Natural killer cell (primary cell): ENCODE measurements at regions not wholly inside any gene's neighbourhood (a gene's known extent, or its start where the extent isn't known, plus 50 kb on each side); places are given as distances from the start of the nearest gene placed in this dataset.

ENCODE experiments used
- ATAC-seq, 3 donors: fragments of 150-1000 bp in 2 of 3; fragments of 200-7000 bp in 1 of 3; cut with Tn5 transposase; 1 replicate in 1 of 3; 2 replicates in 2 of 3; pipeline ENCODE4 v1.10.0; 2021; ENCODE audit warnings: mild to moderate bottlenecking in 2 of 3, moderate library complexity in 2 of 3
- DNase-seq, 2 donors: peaks; one replicate each; pipeline versions ENCODE4 v3.0.0 to v3.0.0-alpha.2; 2013 to 2021; ENCODE audit warnings: mixed read lengths in 1 of 2
- H3K27ac ChIP-seq: one replicate; pipeline ENCODE4 v1.5.1; 2013; ENCODE audit warnings: mild to moderate bottlenecking, low read length
- H3K27me3 ChIP-seq: one replicate; pipeline ENCODE4 v1.6.1; 2013; ENCODE audit warnings: low read length; ENCODE audit not compliant: control insufficient read depth, insufficient read depth
- H3K36me3 ChIP-seq: one replicate; pipeline ENCODE4 v1.6.1; 2013; ENCODE audit warnings: low read length; ENCODE audit not compliant: control insufficient read depth, insufficient read depth
- H3K4me1 ChIP-seq: one replicate; pipeline ENCODE4 v1.6.1; 2013; ENCODE audit warnings: low read length; ENCODE audit not compliant: control insufficient read depth, insufficient read depth
- H3K4me3 ChIP-seq: one replicate; pipeline ENCODE4 v1.5.1; 2013; ENCODE audit warnings: low read length
- H3K9me3 ChIP-seq: one replicate; pipeline ENCODE4 v1.6.1; 2013; ENCODE audit warnings: low read length; ENCODE audit not compliant: control insufficient read depth, insufficient read depth
- H3K27ac Mint-ChIP-seq, 2 donors: one replicate each; pipeline ENCODE4 v1.8.0; 2022; ENCODE audit warnings: mild to moderate bottlenecking in 2 of 2, mixed read lengths in 2 of 2, moderate library complexity in 1 of 2
- H3K27me3 Mint-ChIP-seq, 2 donors: one replicate each; pipeline ENCODE4 v1.8.0; 2022; ENCODE audit warnings: low read depth in 2 of 2, mixed read lengths in 2 of 2
- H3K36me3 Mint-ChIP-seq: one replicate; pipeline ENCODE4 v1.8.0; 2022; ENCODE audit warnings: mixed read lengths
- H3K4me1 Mint-ChIP-seq, 2 donors: one replicate each; pipeline ENCODE4 v1.8.0; 2022; ENCODE audit warnings: mixed read lengths in 2 of 2
- H3K4me3 Mint-ChIP-seq: one replicate; pipeline ENCODE4 v1.8.0; 2022; ENCODE audit warnings: mild to moderate bottlenecking, moderate library complexity, mixed read lengths
- H3K9me3 Mint-ChIP-seq, 2 donors: one replicate each; pipeline ENCODE4 v1.8.0; 2022; ENCODE audit warnings: mixed read lengths in 2 of 2
- WGBS: methylation state at CpG from one replicate; pipeline ENCODE4 v1.1.7; 2013; ENCODE audit warnings: missing lambda C conversion rate; ENCODE audit not compliant: insufficient coverage; 5-methylcytosine and 5-hydroxymethylcytosine counted together
- intact Hi-C: fragments of 100-400 bp; cut with micrococcal nuclease; formaldehyde crosslinking; loops from one replicate; pipeline ENCODE4 v1.14.2; 2022
- TF ChIP-seq, protein P1 (sequence below): fragments of 200-600 bp; IDR thresholded peaks from one replicate; pipeline ENCODE4 v1.8.0; 2022; ENCODE audit warnings: antibody characterized with exemption

DNA sequence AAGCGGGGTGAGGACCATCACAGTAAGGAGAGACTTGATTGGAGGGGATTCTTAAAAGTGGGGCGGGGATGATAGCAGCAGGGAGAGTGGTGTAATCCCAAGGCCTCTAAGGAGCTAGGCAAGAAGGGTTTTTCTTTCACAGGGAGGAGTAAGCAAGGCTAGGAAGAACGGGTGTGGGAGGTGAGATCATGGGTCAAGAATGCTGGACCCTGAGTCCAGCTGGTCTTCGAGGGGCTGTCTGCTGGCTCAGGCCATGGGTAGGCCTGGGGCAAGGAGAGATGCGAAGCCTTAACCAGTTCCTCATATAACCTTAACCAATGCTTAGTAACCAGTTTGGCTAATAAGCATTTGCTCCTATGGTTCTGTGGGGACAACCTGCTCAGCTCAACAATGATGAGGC is 599.1 kb downstream of the NPHP4 start:
- Histone ChIP-seq H3K36me3 (no peaks in the 10 kb centered on the region), H3K4me1 (peaks cover 28% of the 10 kb centered on the region), H3K27me3 (no peaks in the 10 kb centered on the region), H3K9me3 (no peaks in the 10 kb centered on the region), H3K27ac (no peak overlapping the region), H3K4me3 (no peak overlapping the region)
- DNase-seq (no peak), ATAC-seq (no peak)
- H3K4me1 Mint-ChIP-seq, result peaks cover 7 to 11% of the 10 kb centered on the region in 2 donors
- no peak overlapping the region for H3K27ac Mint-ChIP-seq
- 82% methylated on average over 5 of the region's 5 CpGs for WGBS
- no peaks in the 10 kb centered on the region for H3K36me3 Mint-ChIP-seq
- H3K27me3 Mint-ChIP-seq, result peaks cover 8 to 9% of the 10 kb centered on the region in 2 donors
- H3K4me3 Mint-ChIP-seq, result no peak overlapping the region
- intact Hi-C loops, result no loop called here
- TF ChIP-seq, protein P1, sequence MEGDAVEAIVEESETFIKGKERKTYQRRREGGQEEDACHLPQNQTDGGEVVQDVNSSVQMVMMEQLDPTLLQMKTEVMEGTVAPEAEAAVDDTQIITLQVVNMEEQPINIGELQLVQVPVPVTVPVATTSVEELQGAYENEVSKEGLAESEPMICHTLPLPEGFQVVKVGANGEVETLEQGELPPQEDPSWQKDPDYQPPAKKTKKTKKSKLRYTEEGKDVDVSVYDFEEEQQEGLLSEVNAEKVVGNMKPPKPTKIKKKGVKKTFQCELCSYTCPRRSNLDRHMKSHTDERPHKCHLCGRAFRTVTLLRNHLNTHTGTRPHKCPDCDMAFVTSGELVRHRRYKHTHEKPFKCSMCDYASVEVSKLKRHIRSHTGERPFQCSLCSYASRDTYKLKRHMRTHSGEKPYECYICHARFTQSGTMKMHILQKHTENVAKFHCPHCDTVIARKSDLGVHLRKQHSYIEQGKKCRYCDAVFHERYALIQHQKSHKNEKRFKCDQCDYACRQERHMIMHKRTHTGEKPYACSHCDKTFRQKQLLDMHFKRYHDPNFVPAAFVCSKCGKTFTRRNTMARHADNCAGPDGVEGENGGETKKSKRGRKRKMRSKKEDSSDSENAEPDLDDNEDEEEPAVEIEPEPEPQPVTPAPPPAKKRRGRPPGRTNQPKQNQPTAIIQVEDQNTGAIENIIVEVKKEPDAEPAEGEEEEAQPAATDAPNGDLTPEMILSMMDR, result no peak
- no peaks in the 10 kb centered on the region for H3K9me3 Mint-ChIP-seq

DNA sequence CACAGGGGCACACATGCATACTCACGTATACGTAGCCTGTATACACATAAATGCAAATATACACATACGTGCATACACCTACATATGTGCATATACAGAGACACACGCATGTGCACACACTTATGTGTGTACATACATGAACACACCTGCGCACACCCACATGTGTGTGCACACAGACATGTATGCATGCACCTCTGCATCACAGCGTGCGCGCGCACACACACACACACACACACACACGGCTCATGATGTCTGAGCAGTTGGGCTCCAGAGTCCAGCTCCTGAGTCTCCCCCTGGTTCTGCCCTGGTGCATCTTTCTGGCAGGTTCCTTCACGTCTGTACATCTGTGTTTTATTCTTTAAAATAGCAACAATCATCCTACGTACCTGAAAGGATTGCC is 600.5 kb downstream of the NPHP4 start:
- no peak for DNase-seq
- intact Hi-C loops, result no loop called here
- no peak overlapping the region for H3K27ac ChIP-seq
- no peaks in the 10 kb centered on the region for H3K27me3 ChIP-seq
- ATAC-seq, result no peak
- peaks cover 7 to 11% of the 10 kb centered on the region in 2 donors for H3K4me1 Mint-ChIP-seq
- no peak overlapping the region for H3K4me3 Mint-ChIP-seq
- H3K27ac Mint-ChIP-seq, result no peak overlapping the region
- no peaks in the 10 kb centered on the region for H3K9me3 ChIP-seq
- TF ChIP-seq, protein P1, result no peak
- no peaks in the 10 kb centered on the region for H3K9me3 Mint-ChIP-seq
- peaks cover 32% of the 10 kb centered on the region for H3K4me1 ChIP-seq
- no peak overlapping the region for H3K4me3 ChIP-seq
- no peaks in the 10 kb centered on the region for H3K36me3 ChIP-seq
- H3K27me3 Mint-ChIP-seq, result peaks cover 8 to 9% of the 10 kb centered on the region in 2 donors
- 95% methylated on average over 12 of the region's 12 CpGs for WGBS
- H3K36me3 Mint-ChIP-seq, result no peaks in the 10 kb centered on the region

DNA sequence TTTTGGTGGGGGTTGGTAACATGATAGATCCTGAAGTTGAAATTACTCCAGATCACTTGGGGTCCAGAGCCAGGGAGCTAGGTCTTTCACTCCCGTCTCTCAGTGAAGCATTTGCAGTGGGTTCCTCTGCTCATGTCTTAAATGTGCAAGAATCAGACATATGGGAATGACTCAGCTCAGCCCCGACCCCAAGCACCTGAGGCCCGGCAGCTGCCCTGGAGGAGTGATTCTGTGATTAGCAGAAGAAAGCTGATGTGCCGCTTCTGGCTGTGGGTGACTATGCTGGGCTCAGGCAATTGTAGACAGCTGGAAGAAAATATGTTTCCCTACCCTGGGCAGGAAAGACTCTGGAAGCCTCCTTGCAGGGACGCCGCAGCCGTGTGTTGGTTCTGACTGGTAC is 601.7 kb downstream of the NPHP4 start:
- TF ChIP-seq, protein P1, result no peak
- no peaks in the 10 kb centered on the region for H3K27me3 ChIP-seq
- intact Hi-C loops, result no loop called here
- Mint-ChIP-seq H3K36me3 (no peaks in the 10 kb centered on the region), H3K27ac (no peak overlapping the region), H3K9me3 (no peaks in the 10 kb centered on the region), H3K4me1 (peaks cover 7 to 13% of the 10 kb centered on the region in 2 donors), H3K4me3 (no peak overlapping the region), H3K27me3 (peaks cover 8 to 9% of the 10 kb centered on the region in 2 donors)
- no peak overlapping the region for H3K27ac ChIP-seq
- 83% methylated on average over 7 of the region's 7 CpGs for WGBS
- no peak overlapping the region for H3K4me3 ChIP-seq
- no peak for DNase-seq
- ATAC-seq, result no peak
- H3K9me3 ChIP-seq, result no peaks in the 10 kb centered on the region
- no peaks in the 10 kb centered on the region for H3K36me3 ChIP-seq
- peaks cover 32% of the 10 kb centered on the region for H3K4me1 ChIP-seq
